ENCODE measurements at regions not wholly inside any gene's neighbourhood (a gene's known extent, or its start where the extent isn't known, plus 50 kb on each side); places are given as distances from the start of the nearest gene placed in this dataset.

DNA sequence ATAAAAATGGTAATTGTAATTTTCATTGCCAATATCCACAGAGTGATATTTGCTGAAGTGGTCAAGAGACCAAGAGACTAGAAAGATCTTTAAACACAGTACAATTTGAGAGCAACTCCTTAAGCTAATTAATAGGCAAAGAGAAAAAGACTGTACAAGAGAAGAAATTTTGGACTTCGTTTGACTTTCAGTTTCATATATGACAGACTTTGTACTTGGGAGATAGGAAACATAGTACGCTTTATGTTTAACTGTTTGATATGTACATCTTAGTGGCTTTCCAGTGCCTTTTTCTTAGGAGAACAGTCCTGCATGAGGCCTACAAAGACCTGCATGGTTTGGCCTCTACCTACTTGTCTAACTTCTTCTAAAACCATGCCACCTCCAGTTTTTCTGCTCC is 1118.1 kb downstream of the TRHDE start:
- Histone ChIP-seq H3K27me3 (ENCODE audit: control insufficient read depth in 3 of 3, insufficient read depth in 3 of 3, low read length in 2 of 3) (no peaks in the 10 kb centered on the region), H3K36me3 (ENCODE audit: control insufficient read depth in 4 of 4, insufficient read depth in 4 of 4, low read length in 4 of 4) (no peaks in the 10 kb centered on the region), H3K9ac (ENCODE audit: insufficient read depth in 1 of 2, low read length in 2 of 2) (no peak overlapping the region), H3K4me1 (ENCODE audit: control insufficient read depth in 5 of 5, insufficient read depth in 5 of 5, low read length in 5 of 5) (no peaks in the 10 kb centered on the region), H3K9me3 (ENCODE audit: control insufficient read depth in 4 of 4, insufficient read depth in 3 of 4, low read length in 3 of 4) (no peaks in the 10 kb centered on the region), H3K27ac (ENCODE audit: low read depth in 1 of 2, low read length in 1 of 2) (no peak overlapping the region), H3K4me3 (no peak overlapping the region)
- WGBS, 2 donors, result 79 to 80% methylated on average over 2 of the region's 2 CpGs
- ATAC-seq (ENCODE audit: insufficient read depth, low FRiP score) (no peak), DNase-seq (no peak)
- TF ChIP-seq CTCF (IDR thresholded peaks at IDR 0.05; ENCODE audit: control extremely low read depth, extremely low read depth), result no peak

GRCh38 chr12:73413051-73413450 is 1124.6 kb upstream of the ATXN7L3B start:
- 75 to 89% methylated on average over 2 of the region's 2 CpGs for WGBS, 2 donors
- DNase-seq, result no peak
- TF ChIP-seq CTCF (IDR thresholded peaks at IDR 0.05; ENCODE audit: control extremely low read depth, extremely low read depth), result no peak

GRCh38 chr12:73413974-73414373 is 1123.7 kb upstream of the ATXN7L3B start:
- no peak for ATAC-seq (ENCODE audit: insufficient read depth, low FRiP score)
- 36 to 72% methylated on average over 1 of the region's 1 CpG for WGBS, 2 donors

More at GRCh38 chr12:73413051-73413450, 1124.6 kb upstream of the ATXN7L3B start:
- no peaks in the 10 kb centered on the region for H3K36me3 ChIP-seq (ENCODE audit: control insufficient read depth in 4 of 4, insufficient read depth in 4 of 4, low read length in 4 of 4)
- no peak for ATAC-seq (ENCODE audit: insufficient read depth, low FRiP score)
- H3K4me3 ChIP-seq, result no peak overlapping the region
- no peaks in the 10 kb centered on the region for H3K4me1 ChIP-seq (ENCODE audit: control insufficient read depth in 5 of 5, insufficient read depth in 5 of 5, low read length in 5 of 5)
- H3K27ac ChIP-seq (ENCODE audit: low read depth in 1 of 2, low read length in 1 of 2), result no peak overlapping the region
- H3K9ac ChIP-seq (ENCODE audit: insufficient read depth in 1 of 2, low read length in 2 of 2), result no peak overlapping the region
- H3K9me3 ChIP-seq (ENCODE audit: control insufficient read depth in 4 of 4, insufficient read depth in 3 of 4, low read length in 3 of 4), result peaks cover 0 to 11% (median 3%) of the 10 kb centered on the region in 4 donors
- no peaks in the 10 kb centered on the region for H3K27me3 ChIP-seq (ENCODE audit: control insufficient read depth in 3 of 3, insufficient read depth in 3 of 3, low read length in 2 of 3)

More at GRCh38 chr12:73413974-73414373, 1123.7 kb upstream of the ATXN7L3B start:
- no peaks in the 10 kb centered on the region for H3K36me3 ChIP-seq (ENCODE audit: control insufficient read depth in 4 of 4, insufficient read depth in 4 of 4, low read length in 4 of 4)
- DNase-seq, result no peak
- peaks cover 0 to 11% (median 3%) of the 10 kb centered on the region in 4 donors for H3K9me3 ChIP-seq (ENCODE audit: control insufficient read depth in 4 of 4, insufficient read depth in 3 of 4, low read length in 3 of 4)
- no peak overlapping the region for H3K4me3 ChIP-seq
- no peak overlapping the region for H3K9ac ChIP-seq (ENCODE audit: insufficient read depth in 1 of 2, low read length in 2 of 2)
- no peaks in the 10 kb centered on the region for H3K27me3 ChIP-seq (ENCODE audit: control insufficient read depth in 3 of 3, insufficient read depth in 3 of 3, low read length in 2 of 3)
- H3K27ac ChIP-seq (ENCODE audit: low read depth in 1 of 2, low read length in 1 of 2), result no peak overlapping the region
- no peak for TF ChIP-seq CTCF (IDR thresholded peaks at IDR 0.05; ENCODE audit: control extremely low read depth, extremely low read depth)
- H3K4me1 ChIP-seq (ENCODE audit: control insufficient read depth in 5 of 5, insufficient read depth in 5 of 5, low read length in 5 of 5), result no peaks in the 10 kb centered on the region
